PFSK-1 (cell line): ENCODE measurements at regions not wholly inside any gene's neighbourhood (a gene's known extent, or its start where the extent isn't known, plus 50 kb on each side); places are given as distances from the start of the nearest gene placed in this dataset.

ENCODE experiments used
- FOXP2 ChIP-seq: optimal IDR thresholded peaks from 2 replicates; pipeline ENCODE3; 2011; ENCODE audit warnings: borderline replicate concordance, control low read depth, inconsistent platforms; ENCODE audit not compliant: insufficient read depth; ENCODE audit errors: extremely low read length, extremely low read depth
- POLR2AphosphoS5 ChIP-seq: IDR thresholded peaks from 2 replicates; pipeline ENCODE4 v1.6.1; 2012; ENCODE audit warnings: low read depth, mild to moderate bottlenecking, control low read depth, low read length, moderate library complexity
- SIN3A ChIP-seq: IDR thresholded peaks from 2 replicates; pipeline ENCODE4 v1.6.1; 2012; ENCODE audit warnings: mild to moderate bottlenecking, low read length, moderate library complexity, borderline replicate concordance; ENCODE audit not compliant: insufficient read depth
- TAF1 ChIP-seq: IDR thresholded peaks from 2 replicates; pipeline ENCODE4 v1.6.1; 2012; ENCODE audit warnings: low read length, control low read depth, borderline replicate concordance; ENCODE audit not compliant: insufficient read depth
- TF ChIP-seq, protein P1 (sequence below), 2 experiments: IDR thresholded peaks; 2 replicates each; pipeline versions ENCODE4 v1.6.1 to v1.8.0; 2011 to 2012; ENCODE audit warnings: low read depth in 2 of 2, low read length in 2 of 2, control low read depth in 1 of 2, inconsistent platforms in 1 of 2, mild to moderate bottlenecking in 1 of 2, moderate library complexity in 1 of 2; ENCODE audit not compliant: insufficient read depth in 1 of 2

DNA sequence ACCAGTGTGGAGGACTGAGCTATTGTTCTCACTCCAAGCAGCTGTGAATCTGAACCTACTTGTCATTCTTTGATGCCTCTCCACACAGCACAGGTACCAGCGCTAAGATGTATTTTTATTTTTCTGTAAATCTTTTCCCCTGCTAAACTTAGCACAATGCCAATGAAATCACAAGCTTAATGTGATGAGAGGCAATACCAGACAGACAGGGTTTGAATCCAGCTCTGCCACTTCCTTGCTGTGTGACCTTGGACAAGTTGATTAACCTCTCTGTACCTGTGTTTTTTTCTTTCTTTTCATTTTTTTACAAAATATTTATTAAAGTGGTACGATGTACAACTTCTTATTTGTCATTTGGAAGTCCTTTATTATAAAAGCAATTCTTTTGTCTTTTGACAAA lies 757.6 kb downstream of the MED13L start:
- TF ChIP-seq POLR2AphosphoS5 = no peak
- TF ChIP-seq, protein P1, sequence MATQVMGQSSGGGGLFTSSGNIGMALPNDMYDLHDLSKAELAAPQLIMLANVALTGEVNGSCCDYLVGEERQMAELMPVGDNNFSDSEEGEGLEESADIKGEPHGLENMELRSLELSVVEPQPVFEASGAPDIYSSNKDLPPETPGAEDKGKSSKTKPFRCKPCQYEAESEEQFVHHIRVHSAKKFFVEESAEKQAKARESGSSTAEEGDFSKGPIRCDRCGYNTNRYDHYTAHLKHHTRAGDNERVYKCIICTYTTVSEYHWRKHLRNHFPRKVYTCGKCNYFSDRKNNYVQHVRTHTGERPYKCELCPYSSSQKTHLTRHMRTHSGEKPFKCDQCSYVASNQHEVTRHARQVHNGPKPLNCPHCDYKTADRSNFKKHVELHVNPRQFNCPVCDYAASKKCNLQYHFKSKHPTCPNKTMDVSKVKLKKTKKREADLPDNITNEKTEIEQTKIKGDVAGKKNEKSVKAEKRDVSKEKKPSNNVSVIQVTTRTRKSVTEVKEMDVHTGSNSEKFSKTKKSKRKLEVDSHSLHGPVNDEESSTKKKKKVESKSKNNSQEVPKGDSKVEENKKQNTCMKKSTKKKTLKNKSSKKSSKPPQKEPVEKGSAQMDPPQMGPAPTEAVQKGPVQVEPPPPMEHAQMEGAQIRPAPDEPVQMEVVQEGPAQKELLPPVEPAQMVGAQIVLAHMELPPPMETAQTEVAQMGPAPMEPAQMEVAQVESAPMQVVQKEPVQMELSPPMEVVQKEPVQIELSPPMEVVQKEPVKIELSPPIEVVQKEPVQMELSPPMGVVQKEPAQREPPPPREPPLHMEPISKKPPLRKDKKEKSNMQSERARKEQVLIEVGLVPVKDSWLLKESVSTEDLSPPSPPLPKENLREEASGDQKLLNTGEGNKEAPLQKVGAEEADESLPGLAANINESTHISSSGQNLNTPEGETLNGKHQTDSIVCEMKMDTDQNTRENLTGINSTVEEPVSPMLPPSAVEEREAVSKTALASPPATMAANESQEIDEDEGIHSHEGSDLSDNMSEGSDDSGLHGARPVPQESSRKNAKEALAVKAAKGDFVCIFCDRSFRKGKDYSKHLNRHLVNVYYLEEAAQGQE (IDR thresholded peaks at IDR 0.05; ENCODE audit: insufficient read depth in 1 of 2, low read depth in 2 of 2, low read length in 2 of 2) = no peak
- no peak for TF ChIP-seq TAF1
- TF ChIP-seq SIN3A = no peak
- TF ChIP-seq FOXP2 = no peak

DNA sequence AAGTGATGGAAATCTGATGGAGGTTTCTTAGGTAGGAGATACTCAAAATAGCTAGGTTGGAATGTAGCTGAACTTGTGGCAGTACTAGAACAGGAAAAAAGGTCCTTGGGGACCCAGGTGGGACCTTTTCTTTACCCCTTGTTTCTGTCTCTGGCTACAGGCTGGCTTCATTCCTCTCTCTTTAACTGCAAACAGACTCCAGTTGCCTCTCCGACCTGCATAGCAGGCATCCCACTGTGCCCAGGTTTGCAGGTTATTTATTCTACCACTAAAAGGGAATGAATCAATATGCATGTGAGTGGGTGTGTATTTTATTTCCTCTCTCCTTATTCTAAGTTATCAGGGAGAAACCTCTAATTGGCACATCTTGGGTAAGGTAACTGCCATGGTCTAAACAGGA lies 758.1 kb downstream of the MED13L start:
- TF ChIP-seq FOXP2 = no peak
- TF ChIP-seq, protein P1 (IDR thresholded peaks at IDR 0.05; ENCODE audit: insufficient read depth in 1 of 2, low read depth in 2 of 2, low read length in 2 of 2) = no peak
- TF ChIP-seq POLR2AphosphoS5 = no peak
- TF ChIP-seq SIN3A = no peak
- TF ChIP-seq TAF1 = no peak

DNA sequence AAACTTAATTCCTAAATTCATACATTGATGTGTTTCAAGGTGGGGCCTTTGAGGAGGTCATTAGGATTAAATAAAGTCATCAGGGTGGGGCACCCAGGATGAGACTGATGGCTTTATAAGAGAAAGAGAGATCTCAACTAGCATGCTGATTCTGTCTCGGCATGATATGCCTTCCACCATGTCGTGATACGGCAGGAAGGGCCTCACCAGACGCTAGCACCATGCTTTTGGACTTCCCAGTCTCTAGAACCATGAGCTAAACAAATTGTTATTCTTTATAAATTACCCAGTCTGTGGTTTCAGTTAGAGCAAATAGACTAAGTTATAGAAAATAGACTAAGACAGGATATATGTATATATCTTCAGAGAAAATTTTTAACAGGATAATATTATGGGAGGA lies 759.6 kb downstream of the MED13L start:
- TF ChIP-seq TAF1 (no peak), FOXP2 (no peak), SIN3A (no peak), POLR2AphosphoS5 (no peak)
- TF ChIP-seq, protein P1 (IDR thresholded peaks at IDR 0.05; ENCODE audit: insufficient read depth in 1 of 2, low read depth in 2 of 2, low read length in 2 of 2) = no peak

DNA sequence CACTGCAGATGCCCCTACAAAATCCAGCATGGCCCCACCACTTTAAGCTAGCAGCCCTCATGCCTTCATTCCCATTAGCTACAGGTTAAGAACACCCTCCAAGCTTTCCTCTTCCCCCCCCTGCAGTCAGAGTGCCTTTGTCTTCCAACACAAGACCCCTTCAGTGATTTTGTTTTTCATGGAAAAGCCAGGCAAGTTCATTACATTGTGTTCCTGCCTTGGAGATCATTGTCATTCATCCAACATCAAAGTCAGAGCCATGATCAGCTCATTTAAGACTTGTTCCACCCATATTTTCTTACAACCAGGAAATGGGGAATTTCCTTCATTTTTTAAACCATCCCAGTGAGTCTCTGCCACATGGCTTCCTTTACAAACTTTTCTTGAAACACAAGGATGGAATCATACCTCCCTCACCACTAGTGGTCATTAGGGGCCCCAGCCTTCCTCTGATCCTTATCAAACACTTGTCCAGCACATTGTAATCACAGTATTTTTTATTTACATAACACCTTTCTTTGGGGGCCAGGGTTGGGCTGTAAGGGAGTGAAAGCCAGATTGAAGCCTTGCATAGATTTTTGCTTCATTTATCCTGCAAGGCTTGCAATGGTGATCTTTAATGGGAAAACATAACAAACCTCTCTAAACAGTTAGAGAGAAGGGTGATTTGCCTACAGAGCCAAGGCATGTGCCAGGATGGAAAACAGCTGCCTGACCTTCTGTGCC lies 765.3 kb downstream of the MED13L start:
- TF ChIP-seq, protein P1 (IDR thresholded peaks at IDR 0.05; ENCODE audit: insufficient read depth in 1 of 2, low read depth in 2 of 2, low read length in 2 of 2) = no peak
- no peak for TF ChIP-seq SIN3A

DNA sequence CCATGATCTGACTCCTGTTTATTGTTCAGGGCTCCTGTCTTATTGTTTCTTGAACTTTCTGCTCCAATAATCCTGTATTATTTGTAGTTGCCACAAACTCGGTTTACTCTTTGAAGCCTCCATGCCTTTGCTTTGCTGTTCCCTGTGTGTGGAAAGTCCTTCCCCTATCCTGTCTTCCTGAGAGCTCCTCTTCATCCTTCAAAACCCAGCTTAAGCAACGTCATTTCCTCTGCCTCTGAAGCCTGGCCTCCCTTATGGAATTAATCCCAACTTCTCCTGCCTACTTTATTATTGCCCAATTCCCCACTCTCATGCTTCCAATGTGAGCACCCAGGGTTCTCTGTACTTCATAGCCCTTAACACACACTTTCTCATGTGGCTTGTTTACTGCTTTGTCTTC lies 766.2 kb downstream of the MED13L start:
- no peak for TF ChIP-seq SIN3A
